Right renal pelvis (tissue), 4 donors: ENCODE measurements at regions not wholly inside any gene's neighbourhood (a gene's known extent, or its start where the extent isn't known, plus 50 kb on each side); places are given as distances from the start of the nearest gene placed in this dataset.
"Not testable (repeated sequence)": the region's sequence is repeated elsewhere in the genome, so short reads cannot be mapped to it uniquely, and the experiment has no call there.

Experiments used
- DNase-seq, 4 donors: peaks; one replicate each; pipeline ENCODE4 v3.0.0-alpha.2; 2013; ENCODE audit warnings: low read depth in 4 of 4, low spot score in 3 of 4, missing footprints in 1 of 4

DNA sequence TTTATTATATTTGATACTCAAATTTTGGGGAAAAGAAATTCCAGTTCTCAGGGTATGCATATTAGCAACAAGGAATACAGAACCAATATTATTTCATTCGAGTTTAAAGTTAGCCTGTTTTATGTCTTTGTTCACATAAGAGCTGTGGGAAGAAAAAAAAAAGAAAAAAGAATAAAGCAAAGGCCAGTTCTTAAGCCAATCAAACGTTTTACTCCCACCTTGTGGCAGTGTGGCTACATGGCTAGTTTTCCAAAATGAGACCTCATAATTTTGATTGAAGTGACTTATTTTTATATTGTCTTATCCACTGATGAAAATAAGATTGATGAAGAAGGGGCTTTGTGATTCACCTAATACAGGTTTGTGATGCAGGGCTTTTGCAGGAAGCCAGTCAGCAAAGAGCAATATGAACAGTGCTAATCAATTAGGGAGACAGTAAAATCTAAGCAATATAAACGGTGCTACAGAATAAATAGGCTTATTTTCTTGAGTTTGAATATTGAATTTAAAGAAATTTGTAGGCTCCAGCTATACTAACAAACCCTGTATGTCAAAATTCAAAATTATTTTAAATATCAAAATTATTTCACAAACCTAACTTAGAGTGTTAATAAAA lies 624.1 kb upstream of the FOXG1 start:
- DNase-seq: no peak

DNA sequence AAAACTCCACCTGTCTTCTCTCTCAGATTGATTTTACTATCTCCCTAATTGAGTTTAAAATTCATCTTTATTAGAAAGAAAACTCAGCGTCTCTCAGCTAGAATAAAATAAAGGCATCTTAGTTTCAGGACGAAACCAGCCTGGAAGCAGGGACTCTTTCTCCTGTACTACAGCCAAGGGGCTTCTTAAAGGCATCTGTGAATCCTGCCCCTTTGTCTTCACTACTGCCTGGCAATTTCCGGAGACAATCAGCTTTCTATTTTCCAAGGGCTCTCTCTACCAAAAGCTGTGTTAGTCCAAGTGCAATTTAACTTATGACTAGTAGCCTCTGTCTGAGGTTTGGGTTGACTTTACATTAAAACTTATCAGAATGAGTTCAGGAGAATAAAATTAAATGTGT lies 623.3 kb upstream of the FOXG1 start:
- DNase-seq: no peak

DNA sequence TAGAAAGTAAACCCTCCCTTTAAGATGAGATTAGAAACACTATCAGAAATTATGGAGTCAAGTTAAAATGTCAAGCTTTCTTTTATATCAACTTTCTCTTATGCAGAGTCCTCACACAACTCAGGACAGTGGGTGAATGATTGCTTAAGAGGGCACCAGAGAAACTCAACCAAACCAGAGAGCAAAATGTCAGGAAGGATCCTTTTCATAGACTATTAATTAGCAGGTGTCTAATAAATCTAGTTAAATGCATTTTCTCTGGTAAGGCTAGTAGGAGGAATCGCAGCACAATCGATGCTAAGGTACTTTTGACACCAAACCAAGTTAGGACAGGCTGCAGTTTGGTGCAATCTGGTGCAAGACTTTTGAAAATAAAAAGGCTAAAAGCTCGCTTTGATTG lies 614.7 kb upstream of the FOXG1 start:
- no peak for DNase-seq

DNA sequence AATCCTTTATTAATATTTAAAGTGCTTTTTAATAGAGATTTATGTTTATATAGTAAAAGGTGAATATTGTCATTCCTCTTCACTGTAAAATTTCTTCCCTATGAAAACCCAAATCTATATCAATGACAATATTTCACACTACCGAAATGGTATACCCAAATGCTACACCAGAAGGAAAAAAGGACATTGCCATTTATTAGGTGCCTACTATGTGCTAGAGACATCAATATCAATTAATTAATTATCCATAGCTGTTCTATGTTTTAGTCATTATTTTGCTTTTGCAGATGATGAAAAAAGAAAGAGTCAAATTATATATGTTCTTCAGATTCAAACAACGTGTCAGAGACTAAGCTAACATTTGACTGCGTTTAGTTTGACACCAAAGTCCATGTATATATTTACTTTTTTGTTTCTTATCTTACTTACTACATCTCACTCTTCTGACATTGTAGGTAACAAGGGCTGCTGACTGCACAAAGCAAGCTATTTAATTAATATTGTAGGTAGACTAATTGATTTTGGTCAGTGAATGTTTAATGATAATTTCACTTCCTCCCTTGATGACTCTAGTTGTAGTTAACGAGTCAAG lies 614.0 kb upstream of the FOXG1 start:
- DNase-seq: no peak

DNA sequence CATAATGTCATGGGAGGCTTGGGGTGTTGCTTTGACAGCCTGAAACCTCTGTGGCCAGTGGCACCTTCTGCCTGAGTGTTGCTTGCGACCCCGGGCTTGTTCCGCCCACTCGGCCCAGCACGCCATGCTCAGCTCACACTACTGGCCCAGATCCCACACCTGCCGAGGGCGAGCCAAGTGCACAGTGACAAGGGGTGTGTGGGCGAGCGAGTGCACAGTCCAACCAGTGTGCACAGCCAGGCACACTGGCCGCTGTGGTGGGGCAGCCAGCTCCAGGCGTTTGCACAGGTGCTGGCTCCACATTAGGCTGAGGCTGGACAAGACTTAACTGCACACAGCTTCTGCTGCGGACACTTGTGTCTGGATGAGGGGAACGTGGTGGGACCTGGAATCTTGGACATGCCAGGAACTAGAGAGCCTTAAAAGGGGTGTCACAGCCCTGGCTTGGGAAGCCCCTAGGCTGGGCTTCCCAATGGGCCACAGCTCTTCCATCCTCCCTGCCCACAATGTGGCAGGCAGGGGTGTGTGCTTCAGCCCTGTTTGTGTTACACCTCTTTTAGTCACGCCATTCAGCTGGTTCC lies 609.2 kb upstream of the FOXG1 start:
- DNase-seq: no peak

DNA sequence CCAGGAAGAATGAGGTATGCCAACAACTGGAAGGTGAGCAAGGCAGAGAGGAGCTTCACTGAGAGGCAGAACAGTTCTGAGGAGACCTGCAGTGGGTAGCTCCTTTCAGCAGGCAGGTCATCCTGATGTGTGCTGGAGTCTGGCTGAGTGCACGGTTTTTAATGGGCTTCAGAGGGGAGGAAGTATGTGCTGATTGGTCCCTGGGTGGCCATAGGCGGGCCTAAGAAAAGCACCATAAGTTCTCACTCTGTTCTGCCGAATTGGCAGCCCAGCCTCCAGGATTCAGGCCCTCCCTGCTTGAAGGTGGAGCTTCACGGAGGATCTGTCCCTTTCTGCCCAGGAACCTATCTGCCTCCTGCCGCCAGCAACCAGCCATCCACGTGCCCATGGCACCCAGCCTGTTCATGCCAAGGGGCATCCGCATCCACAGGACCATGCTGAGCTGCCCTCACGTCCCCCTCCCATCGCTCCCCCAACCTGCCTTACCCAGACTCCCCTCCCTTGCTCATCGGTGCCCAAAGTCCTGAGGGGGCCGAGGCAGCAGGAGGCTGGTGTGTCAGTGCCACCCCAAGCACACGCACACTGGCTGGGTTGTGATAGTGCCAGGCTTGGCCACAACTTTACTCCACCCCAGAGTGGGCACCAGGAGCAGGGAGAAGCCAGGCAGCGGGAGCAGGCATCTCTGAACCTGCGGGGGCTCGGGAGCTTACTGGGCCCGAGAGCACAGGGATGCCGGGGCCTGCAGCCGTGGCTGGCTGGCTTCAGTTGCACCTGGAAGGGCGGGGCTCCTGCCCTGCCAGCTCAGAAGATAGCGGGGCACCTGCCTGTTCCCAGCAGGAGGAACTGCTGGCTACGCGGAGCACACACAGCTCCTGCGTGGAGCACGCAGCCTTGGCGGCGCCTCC lies 608.4 kb upstream of the FOXG1 start:
- no peak for DNase-seq

DNA sequence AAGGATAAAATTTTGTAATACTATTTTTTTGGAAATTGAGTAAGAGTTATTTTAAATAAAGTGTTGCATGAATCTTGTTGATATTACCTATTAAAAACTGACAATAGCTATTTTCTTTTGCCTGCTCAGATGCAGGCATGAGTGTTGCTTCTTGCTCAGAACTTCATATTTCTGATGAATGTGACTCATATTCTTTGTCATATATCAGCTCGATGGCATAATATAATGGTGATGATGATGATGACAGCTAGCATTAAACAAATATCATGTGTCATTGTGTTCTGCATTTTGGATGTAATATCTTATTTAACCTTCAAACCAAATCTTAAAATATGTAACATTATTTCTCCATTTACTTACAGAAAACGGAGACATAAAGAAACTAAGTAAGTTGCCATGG lies 605.5 kb upstream of the FOXG1 start:
- DNase-seq: no peak

DNA sequence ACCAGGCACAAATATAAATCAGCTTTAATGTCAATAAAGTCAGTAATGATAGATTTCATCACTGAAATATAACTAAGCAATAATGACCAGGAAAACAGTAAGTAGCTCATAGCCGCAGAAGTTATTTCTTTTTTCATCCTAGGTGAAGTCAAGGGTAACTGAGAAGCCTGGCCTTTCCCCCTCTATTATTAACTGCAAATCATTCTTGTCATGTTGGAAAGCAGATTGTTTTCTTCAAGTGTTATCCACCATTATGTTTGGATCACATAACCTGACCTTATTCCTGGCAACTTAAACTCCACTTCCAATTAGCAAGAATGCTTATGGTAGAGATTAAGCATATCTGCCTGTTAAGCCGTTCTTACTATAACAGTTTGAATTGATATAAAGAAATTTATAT lies 603.4 kb upstream of the FOXG1 start:
- no peak for DNase-seq

DNA sequence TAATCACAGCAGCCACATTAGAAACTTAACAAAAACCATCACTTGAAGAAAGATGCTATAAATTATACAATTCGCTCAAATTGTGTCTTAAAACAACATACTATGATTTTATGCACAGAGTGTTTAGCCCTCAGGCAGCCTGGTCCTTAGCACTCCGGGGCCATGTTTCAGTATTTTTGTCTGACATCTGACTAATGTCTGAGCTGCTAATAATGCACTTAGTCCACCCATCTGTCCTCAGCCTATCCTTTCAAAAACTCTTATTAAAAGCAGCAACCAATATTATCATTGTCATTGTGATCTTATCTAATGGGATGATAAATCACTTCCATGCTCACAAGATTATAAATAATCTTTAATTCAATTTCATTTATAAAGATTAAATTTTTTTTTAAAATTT lies 602.7 kb upstream of the FOXG1 start:
- no peak for DNase-seq

DNA sequence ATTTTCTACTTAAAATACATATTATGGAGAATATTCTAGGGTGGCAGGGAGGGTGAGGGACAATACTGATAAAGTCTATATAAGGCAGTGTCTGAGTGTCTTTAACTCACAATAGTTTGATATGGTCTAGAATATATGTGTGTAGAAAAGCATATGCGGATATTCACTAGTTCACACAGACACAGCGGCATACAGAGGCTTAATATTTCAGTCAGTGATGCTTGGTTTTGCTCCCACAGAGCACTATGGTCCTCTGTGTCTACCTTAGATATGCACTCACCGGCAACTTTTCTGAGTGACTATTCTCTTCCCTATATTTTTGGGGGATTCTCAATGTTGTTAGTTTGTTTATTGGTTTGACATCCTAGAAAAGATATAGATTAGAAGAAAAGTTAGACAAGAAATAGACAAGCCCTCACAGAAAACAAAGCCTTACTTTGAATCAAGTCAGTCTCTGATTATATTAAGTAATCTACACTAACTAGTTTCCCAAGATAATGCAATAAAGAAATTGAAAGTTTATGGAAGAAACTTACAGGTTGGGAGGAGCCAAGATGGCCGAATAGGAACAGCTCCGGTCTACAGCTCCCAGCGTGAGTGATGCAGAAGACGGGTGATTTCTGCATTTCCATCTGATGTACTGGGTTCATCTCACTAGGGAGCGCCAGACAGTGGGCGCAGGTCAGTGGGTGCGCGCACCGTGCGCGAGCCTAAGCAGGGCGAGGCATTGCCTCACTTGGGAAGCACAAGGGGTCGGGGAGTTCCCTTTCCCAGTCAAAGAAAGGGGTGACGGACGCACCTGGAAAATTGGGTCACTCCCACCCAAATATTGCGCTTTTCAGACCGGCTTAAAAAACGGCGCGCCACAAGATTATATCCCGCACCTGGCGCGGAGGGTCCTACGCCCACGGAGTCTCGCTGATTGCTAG lies 578.4 kb upstream of the FOXG1 start:
- DNase-seq: not testable (repeated sequence)

DNA sequence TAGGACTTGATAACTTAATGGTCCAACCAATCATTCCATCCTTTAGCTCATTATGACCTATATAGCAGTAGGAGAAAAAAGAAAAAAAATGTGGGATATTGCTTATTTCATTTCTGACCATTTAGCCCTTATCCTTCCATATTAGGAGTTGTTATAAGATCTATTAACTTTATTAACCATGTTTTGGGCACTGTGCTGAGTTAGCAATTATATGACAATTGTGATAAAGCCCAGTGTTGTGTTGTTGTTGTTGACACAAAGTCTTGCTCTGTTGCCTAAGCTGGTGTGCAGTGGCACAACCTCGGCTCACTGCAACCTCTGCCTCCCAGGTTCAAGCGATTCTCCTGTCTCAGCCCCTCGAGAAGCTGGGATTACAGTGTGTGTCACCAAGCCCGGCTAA lies 569.7 kb upstream of the FOXG1 start:
- DNase-seq: no peak

DNA sequence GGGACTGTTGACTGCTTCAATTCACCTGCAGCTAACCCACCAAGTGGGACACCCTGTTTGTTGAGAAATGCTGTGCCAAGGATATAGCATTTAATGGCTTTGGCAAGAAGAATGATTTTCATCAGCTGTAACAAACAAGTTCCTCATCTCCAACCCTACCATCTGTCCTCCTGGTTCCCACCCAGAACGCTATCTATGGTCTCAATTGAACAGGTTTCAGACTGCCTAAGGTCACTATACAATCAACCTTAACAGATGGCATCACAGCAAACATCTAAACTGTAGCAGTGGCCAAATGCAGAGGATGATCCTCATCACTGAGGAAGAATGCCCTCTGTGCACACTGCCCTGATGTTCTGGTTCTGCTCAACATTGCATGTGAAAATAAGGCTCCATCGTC lies 546.2 kb upstream of the FOXG1 start:
- no peak for DNase-seq

DNA sequence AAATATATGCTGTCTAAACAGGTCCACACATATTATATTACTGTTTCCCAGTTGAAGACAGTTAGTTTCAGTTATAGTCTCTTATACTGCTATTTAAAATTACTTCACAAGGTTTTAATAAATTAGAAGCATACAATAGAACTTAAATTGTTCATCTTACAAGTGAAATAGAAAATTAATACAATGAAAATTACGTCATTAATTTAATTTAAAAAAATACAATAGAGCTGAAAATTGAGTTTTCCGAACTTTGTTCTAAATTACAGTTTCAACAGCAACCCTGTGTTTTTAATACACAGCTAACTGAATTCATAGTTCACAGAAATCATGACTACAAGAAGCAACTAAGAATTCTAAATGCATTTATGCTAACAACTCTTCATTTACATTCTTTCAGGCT lies 525.7 kb upstream of the FOXG1 start:
- DNase-seq: no peak

DNA sequence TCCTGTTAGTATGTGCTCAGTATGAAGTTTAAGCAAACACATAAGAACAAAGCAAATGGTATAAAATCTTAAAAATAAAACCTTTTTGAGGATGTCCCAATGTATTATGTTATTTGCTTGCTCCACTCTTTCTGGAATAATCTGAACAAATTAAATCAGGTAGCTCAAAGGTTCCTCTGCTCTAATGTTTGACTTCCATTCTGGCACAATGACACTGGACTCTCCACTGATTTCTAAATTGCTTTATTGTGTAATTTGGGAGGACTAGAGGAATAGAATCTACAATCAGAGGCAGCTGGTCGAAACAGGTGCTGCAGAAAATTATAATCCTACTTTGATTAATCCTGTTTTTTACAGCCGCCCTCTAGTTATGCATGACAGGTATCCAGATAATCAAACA lies 523.7 kb upstream of the FOXG1 start:
- no peak for DNase-seq

DNA sequence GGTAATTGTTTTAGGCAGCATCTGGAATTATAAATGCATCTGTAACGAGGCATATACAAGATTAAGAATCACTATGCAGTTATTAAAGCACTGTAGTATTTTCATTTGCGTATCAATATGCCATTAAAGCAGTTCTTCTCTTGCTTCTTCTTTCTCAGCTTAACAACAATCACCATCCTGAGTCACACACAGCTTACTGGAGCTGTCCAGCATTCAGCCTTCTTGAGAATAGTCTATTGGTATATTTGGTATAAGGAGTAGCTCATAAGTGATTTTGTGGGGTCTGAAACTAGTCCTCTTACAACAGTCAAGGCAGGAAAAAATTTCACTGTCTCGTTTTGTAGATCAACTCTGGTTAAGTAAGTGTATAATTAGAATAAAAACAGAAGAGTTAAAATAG lies 523.0 kb upstream of the FOXG1 start:
- DNase-seq: no peak

DNA sequence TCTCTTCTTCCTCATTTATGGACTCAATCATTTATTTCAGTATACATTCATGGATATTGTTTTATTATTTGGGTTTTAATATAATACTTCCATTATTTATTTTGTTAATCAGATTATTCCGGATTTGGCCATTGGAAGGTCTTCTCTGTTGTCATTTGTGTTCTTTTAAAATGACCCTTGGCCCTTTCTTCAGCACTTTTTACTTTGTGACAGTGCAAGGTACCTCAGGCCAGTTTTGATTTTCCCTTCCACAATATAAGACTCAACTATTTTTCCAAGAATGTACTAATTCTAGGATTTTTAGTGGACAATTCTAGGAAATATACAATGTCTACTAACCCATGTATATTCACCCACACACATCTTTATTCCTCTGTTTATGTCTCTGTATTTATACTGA lies 521.4 kb upstream of the FOXG1 start:
- DNase-seq: no peak

DNA sequence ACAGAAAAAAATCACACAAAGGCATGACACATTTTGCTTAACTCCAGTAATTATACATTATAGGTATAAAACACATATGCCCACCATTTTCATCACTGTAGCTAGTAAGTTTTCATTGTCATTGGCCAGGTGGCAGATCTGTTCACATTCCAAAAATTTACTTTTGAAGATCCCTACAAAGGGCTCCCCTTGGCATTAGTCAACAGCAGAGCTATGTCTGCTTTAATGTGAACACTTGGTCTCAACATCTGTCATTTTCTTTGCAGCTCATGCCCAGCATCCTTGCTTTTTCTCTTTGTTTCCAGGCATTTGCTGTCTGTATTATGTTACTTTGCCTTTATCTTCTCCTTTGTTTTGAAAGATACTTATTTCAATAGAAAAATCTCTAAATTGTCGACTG lies 519.1 kb upstream of the FOXG1 start:
- no peak for DNase-seq

DNA sequence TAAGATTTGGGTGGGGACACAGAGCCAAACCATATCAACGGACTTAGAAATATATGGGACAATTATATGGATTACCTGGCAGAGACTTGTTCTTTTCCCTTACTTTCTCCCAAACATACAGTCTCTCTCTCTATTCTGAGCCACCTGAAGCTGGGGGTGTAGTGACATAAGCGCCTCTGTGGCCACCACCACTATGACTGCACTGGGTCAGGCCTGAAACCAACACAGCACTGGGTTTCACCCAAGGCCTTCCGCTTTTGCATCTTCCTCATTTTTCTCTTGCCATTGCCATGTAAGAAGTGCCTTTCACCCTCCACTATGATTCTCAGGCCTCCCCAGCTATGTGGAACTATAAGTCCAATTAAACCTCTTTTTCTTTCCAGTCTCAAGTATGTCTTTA lies 514.5 kb upstream of the FOXG1 start:
- DNase-seq: not testable (repeated sequence)

DNA sequence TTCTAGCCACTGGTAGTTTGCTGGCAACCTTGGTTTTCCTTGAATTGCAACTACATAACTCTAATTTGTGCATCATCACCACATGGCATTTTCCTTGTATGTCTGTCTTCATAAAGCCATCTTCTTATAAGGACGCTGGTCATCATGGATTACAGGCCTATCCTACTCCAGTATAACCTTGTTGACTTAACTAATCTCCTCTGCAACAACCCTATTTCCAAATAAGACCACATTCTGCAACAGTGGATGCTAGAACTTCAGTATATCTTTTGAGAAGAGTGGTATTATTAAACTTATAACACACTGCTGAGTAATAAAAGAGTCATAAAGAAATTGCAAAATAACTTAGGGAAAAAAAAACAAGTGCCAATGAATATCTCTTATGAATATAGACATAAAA lies 511.8 kb upstream of the FOXG1 start:
- DNase-seq: no peak

DNA sequence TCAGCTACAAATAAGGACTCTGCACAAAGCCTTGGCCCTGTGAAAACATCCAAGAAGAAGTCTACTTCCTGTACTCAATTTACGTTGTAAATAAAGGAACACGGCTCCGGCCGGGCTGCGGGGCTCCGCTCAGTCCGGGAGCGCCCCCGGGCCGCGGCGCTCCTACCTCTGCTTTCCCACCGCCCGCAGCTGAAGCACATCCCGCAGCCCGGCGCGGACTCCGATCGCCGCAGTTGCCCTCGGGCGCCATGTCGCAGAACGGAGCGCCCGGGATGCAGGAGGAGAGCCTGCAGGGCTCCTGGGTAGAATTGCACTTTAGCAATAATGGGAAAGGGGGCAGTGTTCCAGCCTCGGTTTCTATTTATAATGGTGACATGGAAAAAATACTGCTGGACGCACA lies 502.3 kb upstream of the FOXG1 start:
- DNase-seq: no peak

DNA sequence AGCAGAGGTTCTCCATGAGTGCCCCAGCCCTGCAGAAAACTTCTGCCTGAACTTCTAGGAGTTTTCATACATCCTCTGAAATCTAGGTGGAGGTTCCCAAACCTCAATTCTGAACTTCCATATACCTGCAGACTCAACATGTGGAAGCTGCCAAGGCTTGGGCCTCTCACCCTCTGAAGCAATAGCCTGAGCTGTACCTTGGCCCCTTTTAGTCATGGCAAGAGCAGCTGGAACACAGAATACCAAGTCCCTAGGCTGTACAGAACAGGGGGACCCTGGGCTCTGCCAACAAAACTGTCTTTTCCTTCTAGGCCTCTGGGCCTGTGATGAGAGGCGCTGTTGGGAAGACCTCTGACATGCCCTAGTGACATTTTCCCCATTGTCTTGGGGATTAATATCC lies 494.3 kb upstream of the FOXG1 start:
- DNase-seq: no peak
